GM10248 (cell line): ENCODE measurements at regions not wholly inside any gene's neighbourhood (a gene's known extent, or its start where the extent isn't known, plus 50 kb on each side); places are given as distances from the start of the nearest gene placed in this dataset.
A peak's percentile ranks its signal among the peaks of the same experiment; 100 is the strongest.

Experiments used
- CTCF ChIA-PET: fragments of 300-600 bp; sonication (Branson Sonifier 250); formaldehyde crosslinking; extraction: SDS; loops from one replicate; lab custom pipeline; 2021; ENCODE audit warnings: antibody characterized with exemption; lab: Yijun Ruan, JAX
- POLR2A ChIA-PET: fragments of 350-650 bp; sonication (Branson Sonifier 250); formaldehyde crosslinking; extraction: SDS; loops from one replicate; lab custom pipeline; 2020; ENCODE audit warnings: antibody characterized with exemption; lab: Yijun Ruan, JAX
- DNase-seq: peaks from one replicate; pipeline ENCODE4 v3.0.0; 2012; ENCODE audit errors: extremely low spot score
- CTCF ChIP-seq: IDR thresholded peaks from 2 replicates; pipeline ENCODE4 v1.5.1; 2012; ENCODE audit warnings: mild to moderate bottlenecking, low read depth; ENCODE audit errors: extremely low read depth, missing control alignments, control extremely low read depth

GRCh38 chr11:23509821-23510220, 649.5 kb upstream of the CCDC179 start:
- DNase-seq, result no peak
- TF ChIP-seq CTCF, result no peak
- ChIA-PET POLR2A (no interaction called here), CTCF (interaction anchor here (1.2 to 2.7 kb wide), 5 partner anchors 8 to 44 kb away, joined by 3 to 10 read pairs (median 5); no protein-coding TSS in a partner anchor)

- CTCF ChIA-PET, result interaction anchor here (1.3 to 3.9 kb wide), 2 partner anchors 9 to 21 kb away, joined by 5 to 17 read pairs; no protein-coding TSS in a partner anchor
- no peak for TF ChIP-seq CTCF
- POLR2A ChIA-PET, result no interaction called here
- no peak for DNase-seq
Observed at GRCh38 chr11:23519194-23519593, 658.9 kb upstream of the CCDC179 start.

GRCh38 chr11:23520226-23520960, 660.1 kb upstream of the CCDC179 start:
- CTCF ChIA-PET, result interaction anchor here (0.9 to 3.9 kb wide), 2 partner anchors 10 to 20 kb away, joined by 3 to 17 read pairs; no protein-coding TSS in a partner anchor
- no peak for DNase-seq
- POLR2A ChIA-PET, result no interaction called here
- no peak for TF ChIP-seq CTCF

- POLR2A ChIA-PET, result no interaction called here
- CTCF ChIA-PET, result no interaction called here
- TF ChIP-seq CTCF, result no peak
- DNase-seq, result no peak
Observed at GRCh38 chr11:23536907-23537306, 676.6 kb upstream of the CCDC179 start.

GRCh38 chr11:23539556-23539955, 679.3 kb upstream of the CCDC179 start:
- POLR2A ChIA-PET, result no interaction called here
- CTCF ChIA-PET, result interaction anchor here (0.8 to 2.6 kb wide), 24 partner anchors 9 to 1550 kb away, joined by 3 to 50 read pairs (median 5); no protein-coding TSS in a partner anchor
- TF ChIP-seq CTCF, result no peak
- DNase-seq, result no peak

- TF ChIP-seq CTCF, result peak; percentile 73
- ChIA-PET POLR2A (no interaction called here), CTCF (interaction anchor here (0.7 to 2.6 kb wide), 28 partner anchors 9 to 1550 kb away, joined by 3 to 50 read pairs (median 4); no protein-coding TSS in a partner anchor)
- DNase-seq, result peak; percentile 51
Observed at GRCh38 chr11:23540101-23540561, 679.9 kb upstream of the CCDC179 start.
